ENCODE measurements at regions not wholly inside any gene's neighbourhood (a gene's known extent, or its start where the extent isn't known, plus 50 kb on each side); places are given as distances from the start of the nearest gene placed in this dataset.

- TF ChIP-seq, protein P1, sequence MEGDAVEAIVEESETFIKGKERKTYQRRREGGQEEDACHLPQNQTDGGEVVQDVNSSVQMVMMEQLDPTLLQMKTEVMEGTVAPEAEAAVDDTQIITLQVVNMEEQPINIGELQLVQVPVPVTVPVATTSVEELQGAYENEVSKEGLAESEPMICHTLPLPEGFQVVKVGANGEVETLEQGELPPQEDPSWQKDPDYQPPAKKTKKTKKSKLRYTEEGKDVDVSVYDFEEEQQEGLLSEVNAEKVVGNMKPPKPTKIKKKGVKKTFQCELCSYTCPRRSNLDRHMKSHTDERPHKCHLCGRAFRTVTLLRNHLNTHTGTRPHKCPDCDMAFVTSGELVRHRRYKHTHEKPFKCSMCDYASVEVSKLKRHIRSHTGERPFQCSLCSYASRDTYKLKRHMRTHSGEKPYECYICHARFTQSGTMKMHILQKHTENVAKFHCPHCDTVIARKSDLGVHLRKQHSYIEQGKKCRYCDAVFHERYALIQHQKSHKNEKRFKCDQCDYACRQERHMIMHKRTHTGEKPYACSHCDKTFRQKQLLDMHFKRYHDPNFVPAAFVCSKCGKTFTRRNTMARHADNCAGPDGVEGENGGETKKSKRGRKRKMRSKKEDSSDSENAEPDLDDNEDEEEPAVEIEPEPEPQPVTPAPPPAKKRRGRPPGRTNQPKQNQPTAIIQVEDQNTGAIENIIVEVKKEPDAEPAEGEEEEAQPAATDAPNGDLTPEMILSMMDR (IDR thresholded peaks at IDR 0.05; ENCODE audit: insufficient read depth, low read depth, low read length): no peak
- no peak for TF ChIP-seq EZH2 (IDR thresholded peaks at IDR 0.05; ENCODE audit: insufficient read depth, low read length)
Measured at GRCh38 chr11:86171627-86172026, 72.9 kb upstream of the EED start.
